GM12891 (cell line): ENCODE measurements at regions not wholly inside any gene's neighbourhood (a gene's known extent, or its start where the extent isn't known, plus 50 kb on each side); places are given as distances from the start of the nearest gene placed in this dataset.
"Not testable (repeated sequence)": the region's sequence is repeated elsewhere in the genome, so short reads cannot be mapped to it uniquely, and the experiment has no call there.

Experiments
- POLR2A ChIP-seq: IDR thresholded peaks from 2 replicates; pipeline ENCODE4 v1.6.1; 2011; ENCODE audit warnings: low read depth, low read length, control low read depth
- SPI1 ChIP-seq: IDR thresholded peaks from 2 replicates; pipeline ENCODE4 v1.6.1; 2011; ENCODE audit warnings: low read depth, low read length, control low read depth

DNA sequence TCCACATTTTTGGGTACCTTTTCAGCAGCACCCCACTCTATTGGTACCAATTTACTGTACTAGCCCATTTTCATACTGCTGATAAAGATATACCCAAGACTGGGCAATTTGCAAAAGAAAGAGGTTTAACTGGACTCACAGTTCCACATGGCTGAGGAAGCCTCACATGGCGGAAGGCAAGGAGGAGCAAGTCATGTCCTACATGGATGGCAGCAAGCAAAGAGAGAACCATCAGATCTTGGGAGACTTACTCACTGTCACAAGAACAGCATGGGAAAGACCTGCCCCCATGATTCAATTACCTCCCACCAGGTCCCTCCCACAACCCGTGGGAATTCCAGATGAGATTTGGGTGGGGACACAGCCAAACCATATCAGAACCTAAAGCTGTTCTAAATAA lies 58.5 kb upstream of the ATP5MC3 start:
- TF ChIP-seq POLR2A, SPI1: not testable (repeated sequence)
